Fibroblast of skin of abdomen (primary cell): ENCODE measurements at regions not wholly inside any gene's neighbourhood (a gene's known extent, or its start where the extent isn't known, plus 50 kb on each side); places are given as distances from the start of the nearest gene placed in this dataset.

ENCODE experiments used
- DNase-seq: peaks from one replicate; pipeline ENCODE4 v3.0.0-alpha.2; 2013

- DNase-seq, result no peak
These were observed 79.7 kb upstream of the BCOR start for GRCh38 chrX:40177489-40177888.

GRCh38 chrX:40177117-40177430 is 79.3 kb upstream of the BCOR start:
- no peak for DNase-seq

GRCh38 chrX:40176351-40177116 is 78.8 kb upstream of the BCOR start:
- peak; percentile 28 for DNase-seq

- peak; percentile 46 for DNase-seq
These were observed 78.0 kb upstream of the BCOR start for GRCh38 chrX:40175511-40176350.

- DNase-seq, result peak; percentile 54
These were observed 77.2 kb upstream of the BCOR start for GRCh38 chrX:40174854-40175510.

GRCh38 chrX:40174001-40174853 is 76.5 kb upstream of the BCOR start:
- DNase-seq, result peak; percentile 26

GRCh38 chrX:40173143-40174000 is 75.6 kb upstream of the BCOR start:
- no peak for DNase-seq

GRCh38 chrX:40172401-40173142 is 74.8 kb upstream of the BCOR start:
- peak; percentile 48 for DNase-seq

- peak; percentile 44 for DNase-seq
These were observed 74.0 kb upstream of the BCOR start for GRCh38 chrX:40171513-40172400.

GRCh38 chrX:40170830-40171512 is 73.2 kb upstream of the BCOR start:
- no peak for DNase-seq

- peak; percentile 81 for DNase-seq
These were observed 71.7 kb upstream of the BCOR start for GRCh38 chrX:40169193-40170101.

- no peak for DNase-seq
These were observed 70.8 kb upstream of the BCOR start for GRCh38 chrX:40168480-40169011.

- no peak for DNase-seq
These were observed 70.2 kb upstream of the BCOR start for GRCh38 chrX:40167850-40168479.

- DNase-seq, result no peak
These were observed 69.6 kb upstream of the BCOR start for GRCh38 chrX:40167233-40167849.

GRCh38 chrX:40166582-40166981 is 68.8 kb upstream of the BCOR start:
- peak; percentile 77 for DNase-seq

- DNase-seq, result no peak
These were observed 68.1 kb upstream of the BCOR start for GRCh38 chrX:40165861-40166260.

- no peak for DNase-seq
These were observed 67.4 kb upstream of the BCOR start for GRCh38 chrX:40165206-40165605.
